Peyer's patch (tissue), 4 donors: ENCODE measurements at regions not wholly inside any gene's neighbourhood (a gene's known extent, or its start where the extent isn't known, plus 50 kb on each side); places are given as distances from the start of the nearest gene placed in this dataset.

ENCODE experiments used
- POLR2A ChIP-seq, 2 donors: fragments of 450-650 bp; IDR thresholded peaks; one replicate each; pipeline ENCODE4 v1.5.1; 2017; ENCODE audit warnings: antibody characterized with exemption in 2 of 2, mild to moderate bottlenecking in 2 of 2, moderate library complexity in 2 of 2
- TF ChIP-seq, protein P1 (sequence below), 6 experiments: fragments of 450-650 bp in 4 of 6; fragments of 200-600 bp in 2 of 6; sonication (generic) in 1 of 6; IDR thresholded peaks; one replicate each; pipeline ENCODE4 v1.5.1; 2017 to 2019; ENCODE audit warnings: antibody characterized with exemption in 6 of 6, mild to moderate bottlenecking in 3 of 6, moderate library complexity in 1 of 6

DNA sequence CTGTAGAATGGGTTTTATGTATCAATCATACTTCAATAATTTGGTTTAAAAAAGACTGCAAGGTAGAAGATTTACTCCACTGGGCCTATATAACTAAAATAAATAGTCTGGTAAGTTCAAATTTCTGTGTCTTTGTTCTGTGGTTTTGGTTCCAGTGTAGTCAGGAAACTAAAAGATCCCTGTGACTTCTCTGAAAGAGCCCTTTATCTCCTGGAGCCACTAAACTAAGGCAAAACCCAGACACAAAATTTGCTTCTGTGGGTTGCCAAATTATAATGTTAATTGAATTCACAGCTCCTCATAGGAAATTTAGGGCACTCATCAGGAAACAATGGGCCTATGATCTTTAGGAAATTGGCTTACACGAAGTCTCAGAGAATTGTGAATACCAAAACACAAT is 1038.4 kb downstream of the GALC start:
- TF ChIP-seq, protein P1, sequence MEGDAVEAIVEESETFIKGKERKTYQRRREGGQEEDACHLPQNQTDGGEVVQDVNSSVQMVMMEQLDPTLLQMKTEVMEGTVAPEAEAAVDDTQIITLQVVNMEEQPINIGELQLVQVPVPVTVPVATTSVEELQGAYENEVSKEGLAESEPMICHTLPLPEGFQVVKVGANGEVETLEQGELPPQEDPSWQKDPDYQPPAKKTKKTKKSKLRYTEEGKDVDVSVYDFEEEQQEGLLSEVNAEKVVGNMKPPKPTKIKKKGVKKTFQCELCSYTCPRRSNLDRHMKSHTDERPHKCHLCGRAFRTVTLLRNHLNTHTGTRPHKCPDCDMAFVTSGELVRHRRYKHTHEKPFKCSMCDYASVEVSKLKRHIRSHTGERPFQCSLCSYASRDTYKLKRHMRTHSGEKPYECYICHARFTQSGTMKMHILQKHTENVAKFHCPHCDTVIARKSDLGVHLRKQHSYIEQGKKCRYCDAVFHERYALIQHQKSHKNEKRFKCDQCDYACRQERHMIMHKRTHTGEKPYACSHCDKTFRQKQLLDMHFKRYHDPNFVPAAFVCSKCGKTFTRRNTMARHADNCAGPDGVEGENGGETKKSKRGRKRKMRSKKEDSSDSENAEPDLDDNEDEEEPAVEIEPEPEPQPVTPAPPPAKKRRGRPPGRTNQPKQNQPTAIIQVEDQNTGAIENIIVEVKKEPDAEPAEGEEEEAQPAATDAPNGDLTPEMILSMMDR (IDR thresholded peaks at IDR 0.05) = no peak
- TF ChIP-seq POLR2A (IDR thresholded peaks at IDR 0.05) = no peak
